ENCODE measurements at regions not wholly inside any gene's neighbourhood (a gene's known extent, or its start where the extent isn't known, plus 50 kb on each side); places are given as distances from the start of the nearest gene placed in this dataset.

DNA sequence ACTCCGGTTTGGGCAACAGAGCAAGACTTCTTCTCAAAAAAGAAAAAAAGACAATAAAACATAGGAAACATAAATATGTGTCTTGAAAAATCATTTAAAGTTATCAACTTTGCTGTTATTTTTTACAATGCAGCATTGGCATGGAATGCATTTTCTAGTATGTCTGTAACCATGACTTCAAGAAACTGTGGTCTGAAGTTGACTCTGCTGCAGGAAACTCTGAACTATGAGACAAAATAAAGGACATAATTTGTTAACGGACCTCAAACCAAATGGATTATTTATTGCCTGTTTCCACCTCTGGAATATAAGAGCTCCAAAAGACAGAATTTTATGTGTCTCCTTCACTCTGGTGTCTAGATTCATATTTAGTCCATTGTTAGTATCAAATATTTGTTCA lies 79.1 kb downstream of the TRIB2 start:
- DNase-seq, result no peak

- no peak for DNase-seq
Measured at GRCh38 chr2:12796657-12797056, 79.9 kb downstream of the TRIB2 start.

GRCh38 chr2:12797815-12798214 lies 81.1 kb downstream of the TRIB2 start:
- DNase-seq, result no peak

DNA sequence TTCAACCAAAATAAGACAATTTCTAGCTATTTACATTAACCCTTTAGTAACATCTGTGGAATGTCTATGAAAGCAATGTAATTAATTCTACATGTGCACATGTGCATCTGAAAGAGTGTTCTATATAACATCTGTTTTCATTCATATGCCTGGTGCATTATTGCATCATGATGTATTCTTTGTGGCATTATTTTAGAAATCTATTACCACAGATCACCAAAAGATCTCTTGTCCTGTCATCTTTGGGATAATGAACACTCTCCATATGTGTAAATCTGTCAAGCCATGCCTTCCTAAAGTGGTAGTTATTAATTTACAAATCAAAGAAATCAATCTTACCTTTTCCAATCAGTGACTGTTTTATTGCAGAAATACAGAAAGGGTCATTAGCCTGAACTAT lies 86.9 kb downstream of the TRIB2 start:
- DNase-seq, result no peak

- no peak for DNase-seq
Measured at GRCh38 chr2:12804091-12804856, 87.5 kb downstream of the TRIB2 start.

- no peak for DNase-seq
Measured at GRCh38 chr2:12805033-12805432, 88.3 kb downstream of the TRIB2 start.

GRCh38 chr2:12806549-12807242 lies 90.0 kb downstream of the TRIB2 start:
- DNase-seq, result no peak

DNA sequence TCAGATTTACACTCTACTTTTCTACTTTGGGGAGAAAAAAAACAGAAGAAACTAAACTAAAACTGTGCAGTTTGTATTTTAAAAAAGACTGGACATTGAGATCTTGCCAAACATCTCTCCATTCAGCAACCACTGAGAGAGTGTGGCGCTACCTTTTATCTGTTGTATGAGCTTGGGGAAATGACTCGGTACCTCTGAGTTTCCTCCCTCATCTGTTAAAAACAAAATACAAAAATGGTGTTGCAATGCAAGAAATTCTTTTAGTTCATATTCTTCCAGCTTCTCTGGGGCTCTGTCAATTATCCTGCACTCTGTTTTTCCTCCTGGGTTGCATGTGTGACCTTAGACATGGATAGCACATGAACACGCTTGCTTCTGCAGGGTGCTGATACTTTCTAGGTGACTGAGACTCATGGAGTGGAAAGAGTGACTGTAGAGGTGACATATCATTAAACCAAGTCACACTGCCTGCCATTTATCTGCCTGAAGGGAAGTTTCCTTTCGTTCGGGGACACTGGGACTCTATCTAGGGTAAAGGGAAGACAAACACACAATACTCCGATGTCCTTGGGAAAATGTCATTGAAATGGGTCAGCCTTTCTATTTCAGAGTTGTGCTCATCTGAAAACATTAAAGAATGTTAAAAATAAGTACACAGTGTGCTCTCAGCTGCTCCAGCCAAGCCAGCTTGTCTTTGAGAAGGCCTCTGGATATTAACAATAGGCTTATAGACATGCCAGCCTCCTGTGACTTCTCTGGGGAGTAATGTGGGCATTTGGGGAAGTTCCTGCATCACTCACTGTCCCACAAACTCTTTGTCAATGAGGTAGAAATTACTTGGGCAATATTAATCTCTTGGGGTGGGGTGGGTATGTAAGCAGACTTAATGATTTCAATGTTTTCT lies 91.4 kb downstream of the TRIB2 start:
- DNase-seq, result no peak

- no peak for DNase-seq
Measured at GRCh38 chr2:12809526-12809925, 92.8 kb downstream of the TRIB2 start.

GRCh38 chr2:12811916-12812315 lies 95.2 kb downstream of the TRIB2 start:
- DNase-seq, result no peak

DNA sequence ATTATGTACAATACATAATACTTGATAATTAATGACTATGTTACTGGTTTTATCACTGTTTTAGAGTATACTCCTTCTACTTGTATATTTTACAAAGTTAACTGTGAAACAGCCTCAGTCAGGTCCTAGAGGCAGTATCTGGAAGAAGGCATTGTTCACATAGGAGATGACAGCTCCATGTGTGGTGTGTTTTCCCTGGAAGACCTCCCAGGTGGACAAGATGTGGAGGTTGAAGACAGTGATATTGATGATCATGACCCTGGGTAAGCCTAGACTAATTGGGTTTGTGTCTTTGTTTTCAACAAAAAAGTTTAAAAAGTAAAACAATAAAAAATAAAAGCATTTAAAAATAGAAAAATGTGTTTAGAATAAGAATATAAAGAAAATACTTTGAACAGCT lies 96.4 kb downstream of the TRIB2 start:
- DNase-seq, result no peak

DNA sequence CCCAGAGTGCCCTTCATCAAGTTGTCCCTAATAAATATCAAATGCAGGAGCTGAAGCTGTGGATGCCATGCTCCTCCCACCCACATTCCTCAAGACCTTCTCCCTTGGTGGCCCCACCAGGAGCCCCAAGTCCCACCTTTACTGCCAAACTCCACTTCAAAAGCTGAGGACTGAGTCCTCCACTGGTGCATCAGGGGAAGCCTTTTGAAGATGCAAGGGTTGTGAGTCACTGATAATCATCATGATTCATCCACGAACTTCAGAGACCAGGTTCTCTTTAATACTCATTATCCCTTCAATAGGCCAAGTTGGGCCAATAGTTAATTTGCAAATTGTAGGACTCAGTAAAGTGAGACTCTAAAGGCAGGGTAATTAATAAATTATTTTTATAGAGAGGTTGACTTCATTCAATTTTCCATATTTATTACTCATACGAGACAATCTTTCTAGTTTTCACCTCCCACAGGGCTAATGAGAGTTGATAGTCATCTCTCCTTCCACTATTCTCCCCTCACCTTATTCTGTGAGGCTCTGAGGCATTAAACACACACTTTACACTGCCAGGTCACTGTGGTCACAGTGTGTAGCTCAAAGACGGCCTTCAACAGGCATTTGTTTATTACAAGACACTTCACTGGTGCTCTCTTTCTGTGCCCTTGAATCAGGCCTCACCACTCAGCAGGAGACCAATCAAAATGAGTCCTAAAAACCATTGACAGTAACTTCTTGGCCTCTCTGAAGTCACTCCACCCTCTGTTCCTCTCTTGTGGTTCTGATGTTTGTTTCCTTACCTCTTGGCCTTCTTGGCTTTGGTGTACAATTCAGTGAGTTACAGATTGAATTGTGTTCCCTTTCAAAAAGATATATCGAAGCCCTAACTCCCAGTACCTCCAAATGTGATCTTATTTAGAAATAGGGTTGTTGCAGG lies 99.9 kb downstream of the TRIB2 start:
- no peak for DNase-seq

- no peak for DNase-seq
Measured at GRCh38 chr2:12817870-12818269, 101.1 kb downstream of the TRIB2 start.

DNA sequence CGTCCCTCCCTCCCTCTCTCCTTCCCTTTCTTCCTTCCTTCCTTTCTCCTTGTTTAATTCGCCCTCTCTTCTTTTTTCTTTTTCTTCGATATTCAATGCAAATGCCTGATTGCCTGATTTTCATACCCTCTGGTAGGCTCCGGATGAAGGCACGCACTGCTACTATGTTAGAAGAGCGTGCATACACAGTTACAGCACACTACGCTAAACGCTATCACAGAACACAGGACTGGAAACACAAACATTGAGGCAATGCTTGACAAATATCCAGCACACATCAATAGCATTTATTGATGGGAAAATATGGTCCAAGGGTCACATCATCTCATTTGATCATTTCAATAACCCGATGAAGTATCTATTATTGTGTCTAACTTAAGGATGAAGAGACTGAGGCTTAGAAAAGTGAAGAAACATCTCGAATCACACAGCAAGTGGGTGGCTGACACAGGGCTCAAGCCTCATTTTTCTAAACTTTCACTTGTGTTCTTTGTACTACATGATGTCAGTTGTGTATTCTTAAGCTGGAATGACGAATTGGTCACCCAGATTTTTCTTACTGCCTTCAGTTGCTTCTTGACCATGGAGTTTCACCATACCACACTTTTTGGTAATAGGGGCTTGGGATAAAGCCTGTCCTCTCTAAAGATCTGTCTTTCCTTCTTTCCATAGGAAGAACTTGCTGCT lies 101.8 kb downstream of the TRIB2 start:
- no peak for DNase-seq

- DNase-seq, result no peak
Measured at GRCh38 chr2:12819103-12819475, 102.4 kb downstream of the TRIB2 start.

DNA sequence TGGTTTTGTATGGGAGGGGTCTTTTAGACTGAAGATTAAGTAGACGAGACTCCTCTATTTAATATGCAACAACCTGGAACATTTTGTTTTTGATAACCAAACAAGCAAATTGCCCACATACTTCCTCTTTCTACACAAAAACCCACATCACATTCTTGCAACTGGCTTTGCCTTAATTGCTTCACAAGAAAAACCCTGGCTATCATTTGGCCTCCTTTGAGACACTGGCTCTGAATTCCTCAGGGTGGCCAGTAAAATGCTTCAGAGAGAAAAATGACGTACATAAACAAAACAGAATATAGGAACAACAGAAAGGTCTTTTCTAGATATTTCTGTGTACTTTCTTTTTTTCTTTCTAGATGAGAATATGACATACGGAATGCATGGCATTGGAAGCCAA lies 103.0 kb downstream of the TRIB2 start:
- no peak for DNase-seq

DNA sequence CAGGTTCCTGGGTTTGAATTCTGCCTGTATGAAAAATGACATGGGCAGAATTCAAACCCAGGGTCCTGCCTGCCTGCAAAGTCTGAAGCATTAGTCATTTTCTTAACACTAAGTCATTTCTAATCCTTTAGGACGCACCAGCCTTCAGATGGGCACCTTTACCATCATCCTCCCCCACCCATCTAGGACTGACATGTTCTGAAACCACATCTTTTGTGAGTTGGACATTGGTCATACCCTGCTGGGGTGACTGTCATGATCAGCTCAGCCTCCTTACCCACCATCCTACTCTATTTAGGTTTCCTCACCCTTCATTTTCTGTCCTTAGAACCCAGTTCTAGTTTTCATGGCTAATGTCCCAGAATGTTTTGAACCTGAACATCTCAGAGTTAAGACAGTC lies 104.9 kb downstream of the TRIB2 start:
- no peak for DNase-seq

DNA sequence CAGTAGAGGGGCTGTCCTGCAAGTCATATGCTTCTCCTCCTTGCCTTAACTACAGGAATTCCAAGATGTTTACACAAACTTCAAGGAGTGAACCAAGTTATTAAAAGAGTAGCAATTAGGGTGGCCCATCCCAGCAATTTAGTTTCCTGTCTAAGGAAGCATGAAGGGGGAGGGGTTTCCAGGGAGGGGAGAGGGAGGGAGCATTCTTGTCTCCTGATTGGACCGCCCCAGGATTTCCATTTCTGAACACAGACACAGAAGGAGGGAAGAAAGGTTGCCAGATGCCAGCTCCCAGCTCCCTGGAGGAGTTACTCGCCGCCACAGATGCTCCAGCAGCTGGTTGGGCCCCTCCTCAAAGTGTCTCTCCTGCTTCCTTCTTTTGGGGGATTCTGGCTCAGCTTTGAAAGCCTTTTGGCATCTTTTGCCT lies 107.6 kb downstream of the TRIB2 start:
- DNase-seq, result no peak

DNA sequence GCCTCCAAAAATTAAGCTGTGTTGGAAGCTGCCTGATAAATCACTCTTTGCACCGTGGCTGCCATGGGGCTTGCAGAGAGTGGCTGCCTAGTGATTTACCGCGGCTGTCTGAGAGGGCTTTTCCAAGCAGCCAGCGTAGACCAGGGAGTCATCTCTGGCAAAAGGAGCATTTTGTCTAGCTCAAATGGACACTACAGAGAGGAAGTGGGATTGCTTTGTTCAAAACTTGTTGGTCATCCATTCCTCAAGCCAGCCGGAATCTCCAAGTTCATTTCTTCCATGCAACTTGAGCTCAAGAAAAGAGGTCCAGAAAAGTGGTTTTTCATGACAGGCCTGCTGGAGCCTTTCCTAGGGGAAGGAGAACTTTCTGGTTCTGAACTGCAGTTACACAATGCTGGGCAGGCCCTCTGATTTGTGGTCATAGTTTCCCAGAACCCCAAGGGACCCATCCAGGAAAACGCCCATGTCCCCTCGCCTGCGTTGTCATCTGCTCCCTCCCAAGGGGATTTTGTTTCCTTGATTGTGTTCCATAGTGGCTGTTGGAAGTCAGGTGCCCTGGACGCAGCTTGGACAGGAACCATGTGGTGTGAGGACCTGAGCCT lies 108.1 kb downstream of the TRIB2 start:
- DNase-seq, result no peak

- no peak for DNase-seq
Measured at GRCh38 chr2:12826781-12827180, 110.0 kb downstream of the TRIB2 start.

- DNase-seq, result no peak
Measured at GRCh38 chr2:12827721-12828120, 111.0 kb downstream of the TRIB2 start.
